CD4-positive, alpha-beta T cell treated with Interleukin-6 for 4 hours (primary cell): ENCODE measurements at regions not wholly inside any gene's neighbourhood (a gene's known extent, or its start where the extent isn't known, plus 50 kb on each side); places are given as distances from the start of the nearest gene placed in this dataset.

ENCODE experiments used
- DNase-seq: peaks from one replicate; pipeline ENCODE4 v3.0.0-alpha.2; 2020; ENCODE audit warnings: mixed read lengths

DNA sequence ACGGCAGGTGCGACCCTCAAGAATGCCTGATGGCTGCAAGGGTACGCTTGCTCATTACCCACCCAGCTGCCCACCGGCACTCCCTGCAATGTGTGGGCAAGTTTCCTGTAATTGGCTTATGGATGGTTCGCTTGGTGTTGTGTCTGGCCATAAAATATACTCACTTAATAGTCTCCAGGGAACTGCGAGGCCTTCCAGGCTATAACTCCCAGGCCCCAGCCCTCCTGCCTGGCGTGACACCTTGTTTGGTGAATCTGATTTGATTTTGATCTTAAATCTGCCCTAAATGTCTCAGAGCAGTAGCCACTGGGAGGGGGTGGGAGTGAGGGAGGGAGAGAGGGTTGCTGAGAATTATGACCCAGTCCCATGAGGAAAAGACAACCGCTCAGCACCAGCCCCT is 572.2 kb downstream of the BUD13 start:
- no peak for DNase-seq

DNA sequence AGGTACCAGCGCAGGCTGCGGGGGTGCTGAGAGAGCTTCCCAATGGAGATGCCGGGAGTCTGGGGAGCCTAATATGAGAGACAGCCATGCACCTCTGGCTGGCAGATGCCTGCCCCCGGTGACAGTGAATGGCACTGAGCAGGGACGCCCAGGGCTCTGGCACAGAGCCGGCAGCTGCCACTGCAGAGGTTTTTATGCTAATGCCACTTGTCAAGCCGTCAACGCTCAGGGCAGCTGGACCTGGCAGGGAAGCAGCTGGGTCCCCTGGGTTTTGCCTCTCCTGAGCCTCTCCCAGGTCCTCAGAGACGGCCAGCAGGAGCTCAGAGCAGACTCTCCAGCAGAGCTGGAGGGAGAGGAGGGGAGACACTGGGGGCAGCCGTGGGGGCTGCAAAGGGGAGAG is 573.6 kb downstream of the BUD13 start:
- no peak for DNase-seq

DNA sequence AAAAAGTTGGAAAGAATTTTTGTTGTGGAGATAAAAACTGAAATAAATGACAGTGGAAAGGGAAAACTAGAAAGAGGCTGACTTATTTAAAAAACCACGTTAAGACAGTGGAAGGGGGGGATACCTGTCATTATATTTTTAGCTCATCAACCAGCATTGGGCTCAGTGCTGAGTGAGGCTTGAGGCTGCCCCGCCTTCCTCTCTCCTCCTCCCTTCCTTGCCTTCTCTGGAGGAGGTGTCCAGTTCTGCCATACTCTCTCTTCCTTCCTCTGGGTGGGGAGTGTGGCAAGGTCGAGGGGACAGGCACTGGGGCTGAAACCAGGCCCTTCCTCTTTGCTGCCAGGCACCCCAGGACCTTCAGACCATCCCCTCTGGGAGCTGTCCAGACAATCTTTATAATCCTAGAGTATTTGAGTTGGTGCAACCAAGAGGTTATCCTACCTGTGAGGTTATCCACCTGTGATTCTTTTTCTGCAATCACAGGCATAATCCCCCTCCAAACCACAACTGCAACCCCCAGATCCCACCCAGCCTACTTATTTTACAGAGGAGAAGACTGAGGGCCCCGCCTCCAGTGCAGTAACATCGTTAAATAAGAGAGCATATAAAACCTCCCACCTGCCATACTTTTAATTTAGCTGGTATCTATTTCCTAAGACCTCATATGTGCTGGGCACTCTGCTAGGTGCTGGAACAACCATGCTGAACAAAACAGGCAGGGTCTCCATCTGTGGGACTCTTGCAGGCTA is 578.5 kb downstream of the BUD13 start:
- no peak for DNase-seq

DNA sequence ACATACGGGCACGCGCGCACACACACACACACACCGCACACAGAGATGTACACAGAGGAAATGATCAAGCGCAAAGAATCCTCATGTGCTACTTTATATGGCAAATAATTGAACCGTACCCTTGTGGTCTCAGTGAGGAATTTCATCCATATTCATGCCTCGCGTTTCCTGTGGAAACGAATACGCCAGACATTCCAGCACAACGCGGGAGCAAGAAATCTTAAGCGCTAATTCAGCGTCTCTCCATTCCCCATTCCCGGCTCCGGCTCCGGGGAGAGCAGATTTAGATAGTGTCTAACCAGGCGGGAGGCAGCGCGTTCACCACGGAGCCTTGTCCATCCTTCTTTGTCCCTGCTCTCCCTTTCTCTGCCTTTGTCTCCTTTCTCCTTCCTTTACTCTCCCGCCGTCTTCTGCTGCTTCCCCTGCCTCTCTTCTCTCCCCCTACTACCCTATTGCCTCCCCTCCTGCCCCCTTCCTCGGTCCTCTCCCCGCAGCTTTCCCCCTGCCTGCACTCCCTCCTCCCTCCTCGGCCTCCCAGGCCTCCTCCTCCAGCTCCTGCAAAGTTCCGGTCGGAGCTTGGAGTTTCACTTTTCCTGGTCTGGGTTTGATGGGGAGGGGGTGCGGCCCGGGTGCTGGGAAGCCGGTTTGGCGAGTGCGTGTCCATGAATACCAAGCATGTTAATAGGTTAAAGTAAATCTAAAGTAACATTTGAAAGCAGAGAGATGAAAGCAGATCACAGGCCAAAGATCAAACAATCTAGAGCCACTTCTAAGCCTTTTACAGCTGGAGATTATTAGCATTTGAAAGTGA is 579.3 kb downstream of the BUD13 start:
- no peak for DNase-seq

DNA sequence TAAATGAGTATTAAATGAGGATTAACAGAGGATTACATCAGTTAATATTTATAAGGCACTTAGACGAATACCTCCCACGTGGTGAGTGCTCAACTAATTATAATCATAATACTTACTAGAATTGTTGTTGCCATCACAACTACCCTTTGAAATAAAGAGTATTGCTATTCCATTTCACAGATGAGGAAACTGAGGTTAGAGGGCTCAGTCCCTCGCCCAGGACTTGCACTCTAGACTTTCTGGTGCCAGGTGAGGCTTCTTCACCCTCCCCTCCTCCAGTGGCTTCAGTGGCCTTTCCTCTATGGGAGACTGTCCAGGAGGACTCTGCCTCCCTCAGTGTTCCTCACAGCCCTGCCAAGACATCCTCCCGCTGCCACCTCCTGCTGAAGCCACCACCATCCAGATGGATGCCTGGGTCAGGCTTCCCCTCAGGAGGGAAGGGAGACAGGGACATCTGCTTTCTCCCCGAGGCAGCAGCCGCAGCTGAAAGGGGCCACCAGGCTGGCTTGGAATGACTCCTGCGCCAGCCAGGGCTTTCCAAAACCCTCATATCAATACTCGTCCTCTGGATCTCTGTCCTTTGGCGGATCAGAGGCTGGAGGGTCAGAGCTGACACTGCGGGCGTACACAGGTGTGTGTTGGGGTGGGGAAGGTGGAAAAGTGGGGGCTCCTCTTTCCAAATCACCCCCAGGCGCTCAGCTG is 580.1 kb downstream of the BUD13 start:
- DNase-seq = no peak

DNA sequence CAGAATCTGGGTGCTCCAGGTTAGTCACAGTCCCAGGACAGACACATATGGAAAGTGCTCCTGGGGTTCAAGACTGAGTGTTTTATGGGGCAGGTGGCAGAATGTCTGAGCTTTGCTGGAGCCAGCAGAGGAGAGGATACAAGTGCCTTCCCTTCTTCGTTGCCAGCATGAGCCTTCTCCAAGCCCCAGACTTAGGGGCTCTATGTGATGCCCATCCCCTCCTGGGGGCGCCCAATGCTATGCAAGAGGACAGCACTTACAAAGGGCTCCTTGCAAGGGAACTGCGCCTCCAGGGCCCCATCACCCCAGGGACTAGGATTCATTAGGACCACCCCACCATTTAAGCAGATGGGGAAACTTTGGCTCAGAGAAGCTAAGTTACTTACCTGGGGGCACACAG is 581.9 kb downstream of the BUD13 start:
- DNase-seq = no peak

DNA sequence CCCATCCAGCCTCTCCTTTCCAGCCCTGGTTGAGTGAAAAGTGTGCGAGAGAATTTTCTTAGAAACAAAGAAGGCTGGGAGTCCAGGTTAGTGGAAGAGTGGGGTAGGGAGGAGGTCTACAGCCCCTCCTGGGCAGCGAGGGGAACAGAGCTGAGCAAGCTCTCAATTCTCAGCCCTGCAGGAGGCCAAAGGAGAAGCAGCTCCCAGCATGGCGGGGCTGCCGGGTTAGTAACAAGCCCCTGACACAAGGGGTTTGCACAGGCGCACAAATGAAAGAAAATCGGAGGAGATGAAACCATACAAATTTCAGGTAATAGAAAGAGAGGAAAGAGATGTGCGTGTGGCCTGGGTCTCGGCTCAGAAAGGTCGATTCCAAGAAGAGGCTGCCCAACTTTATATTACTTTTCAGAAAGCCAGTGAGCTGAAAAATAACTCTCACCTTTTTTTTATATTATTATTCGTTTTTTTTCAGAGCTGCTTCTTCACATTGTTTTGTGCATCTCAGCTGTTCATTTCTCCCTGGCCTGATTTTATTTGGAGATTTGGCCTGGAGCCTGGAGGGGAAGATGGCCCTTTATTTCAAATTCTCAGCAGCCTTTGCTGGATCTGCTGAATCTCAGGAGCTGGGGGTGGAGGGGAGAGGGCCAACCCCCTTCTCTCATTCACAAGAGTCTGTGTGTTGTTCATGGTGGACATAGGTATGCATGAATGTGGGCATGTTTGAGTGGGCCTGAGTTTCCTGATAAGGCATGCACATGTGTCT is 583.2 kb downstream of the BUD13 start:
- DNase-seq = no peak

DNA sequence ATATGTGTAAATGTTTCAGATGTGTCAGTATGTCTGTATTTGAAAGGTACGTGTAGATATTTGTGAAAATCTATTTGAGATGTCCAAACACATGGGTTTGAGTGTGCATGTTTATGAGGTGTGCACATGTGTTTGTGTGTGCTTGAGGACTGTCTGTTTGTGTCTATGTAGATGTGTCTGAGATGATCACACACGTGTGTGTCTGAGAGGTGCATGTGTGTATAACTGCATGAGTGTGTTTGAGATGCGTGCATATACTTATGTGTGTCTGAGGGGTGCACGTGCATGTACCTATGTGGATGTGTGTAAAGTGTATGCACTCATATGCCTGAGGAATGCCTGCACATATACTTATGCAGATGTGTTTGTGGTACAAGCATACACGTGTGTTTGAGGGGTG is 584.4 kb downstream of the BUD13 start:
- DNase-seq = no peak

DNA sequence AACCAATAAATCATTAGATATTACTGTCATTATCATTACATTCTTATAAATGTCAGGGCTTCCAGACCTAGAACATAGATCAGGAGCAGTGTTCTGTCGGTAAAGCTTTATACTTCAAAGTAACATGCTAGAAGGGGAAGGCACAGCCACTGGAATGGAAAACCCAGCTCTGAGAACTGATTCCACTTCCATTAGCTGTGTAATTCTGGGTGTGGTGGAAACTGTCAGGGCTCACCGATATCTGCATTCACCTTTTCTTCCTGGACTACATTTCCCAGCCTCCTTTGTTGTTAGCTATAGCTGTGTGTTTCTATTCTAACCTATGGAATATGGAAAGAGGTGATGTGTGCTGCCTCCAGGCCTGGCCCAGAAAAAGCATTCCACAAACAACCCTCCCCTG is 585.8 kb downstream of the BUD13 start:
- no peak for DNase-seq

DNA sequence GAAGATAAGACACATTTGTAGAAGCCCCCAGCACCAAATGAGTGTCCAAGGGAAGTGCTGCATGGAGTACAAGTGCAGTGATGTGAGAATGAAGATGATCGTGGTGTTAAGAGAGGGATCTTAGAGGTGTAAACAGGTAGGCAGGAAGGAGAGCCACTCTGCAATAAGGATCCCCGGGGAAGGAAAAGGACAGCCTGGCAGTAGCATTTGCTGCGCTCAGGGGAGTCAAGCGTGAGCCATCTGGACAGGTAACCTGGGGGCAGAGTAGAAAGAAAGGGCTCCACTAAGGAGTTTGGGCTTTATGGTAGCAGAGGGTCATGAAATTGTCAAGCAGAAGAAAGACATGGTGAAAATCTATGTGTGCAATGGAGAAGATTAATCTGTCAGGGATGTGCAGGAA is 587.2 kb downstream of the BUD13 start:
- DNase-seq = no peak

DNA sequence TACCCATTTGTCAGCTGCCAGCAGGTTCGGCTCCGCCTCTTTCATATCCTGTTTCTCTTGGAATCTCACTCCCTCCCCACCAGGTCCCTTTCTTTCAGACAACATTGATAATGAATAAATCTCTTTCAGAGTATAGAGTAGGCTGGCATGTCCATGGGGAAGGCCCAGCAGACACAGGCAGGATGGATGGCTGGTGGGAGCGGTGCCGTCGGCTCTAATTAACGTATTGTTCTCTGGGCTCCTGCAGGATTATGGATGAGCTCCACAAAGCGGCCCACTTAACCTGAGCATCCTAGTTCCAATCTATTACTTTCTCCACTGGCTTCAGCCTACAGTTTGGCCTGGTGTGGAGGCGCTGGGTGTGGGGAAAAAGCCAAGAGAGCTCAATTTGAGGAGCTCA is 588.0 kb downstream of the BUD13 start:
- no peak for DNase-seq

DNA sequence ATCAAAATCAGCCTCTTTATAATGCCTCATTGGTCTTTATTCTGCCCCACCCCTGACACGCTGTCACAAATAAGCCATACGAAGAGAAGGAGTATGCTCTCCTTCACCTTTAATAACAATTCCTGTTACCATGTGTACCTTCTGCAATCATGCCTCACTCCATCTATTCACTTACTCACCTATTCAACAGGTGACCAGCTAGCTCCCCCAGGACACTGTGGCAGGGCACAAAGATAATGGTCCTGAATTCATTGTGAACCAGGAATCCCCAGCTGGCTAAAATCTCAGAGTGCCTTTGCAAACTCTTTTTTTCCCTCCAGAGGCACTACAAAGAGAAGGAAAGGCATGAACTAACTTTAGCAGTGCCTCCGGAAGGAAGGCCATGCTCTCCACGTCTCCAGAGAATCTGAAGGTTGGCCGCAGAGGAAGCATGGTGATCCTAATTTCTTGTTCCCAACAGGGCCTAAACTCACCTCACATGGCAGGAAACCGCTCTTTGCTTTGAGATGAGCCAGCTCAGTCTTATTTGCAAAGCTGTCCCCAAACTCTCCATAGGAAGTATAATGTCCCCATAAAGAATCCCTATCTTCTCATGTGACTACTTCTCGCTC is 590.3 kb downstream of the BUD13 start:
- DNase-seq = no peak

DNA sequence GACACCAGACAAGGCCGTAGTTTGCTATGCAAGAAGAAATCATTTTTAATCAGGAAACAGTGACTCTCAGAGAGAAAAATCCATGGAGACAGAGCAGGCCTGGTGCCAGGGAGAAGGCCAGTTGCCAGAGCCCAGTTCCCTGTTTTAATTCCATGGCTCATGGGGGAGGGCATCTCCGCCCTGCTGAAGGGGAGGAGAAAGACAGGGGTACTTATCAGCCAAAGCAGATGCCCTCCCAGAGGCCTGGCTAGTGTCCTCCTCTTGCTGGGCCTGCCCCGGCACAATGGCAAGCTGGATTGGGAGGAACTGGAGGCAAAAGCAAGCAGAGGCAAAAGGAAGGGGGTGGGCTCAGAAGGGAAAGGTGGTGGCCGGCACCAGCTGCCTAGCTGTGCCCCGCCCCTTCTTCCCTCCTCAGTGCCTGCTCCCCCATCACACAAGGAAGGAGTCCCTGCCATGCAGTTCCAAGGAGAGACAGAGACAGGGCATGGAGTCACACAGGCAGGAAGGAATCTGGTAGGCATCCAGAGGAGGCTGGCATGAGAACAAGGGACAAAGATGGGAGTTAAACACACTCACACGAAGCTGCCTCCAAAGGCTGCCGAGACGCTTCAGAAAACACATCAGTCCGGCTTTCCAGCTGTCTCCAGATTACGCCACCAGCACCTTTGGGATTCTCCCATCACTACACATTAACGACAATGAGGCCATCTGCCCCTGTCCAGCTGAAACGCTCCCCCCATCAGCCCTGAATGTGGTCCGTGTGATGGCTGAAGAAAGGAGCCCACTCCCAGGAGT is 591.8 kb downstream of the BUD13 start:
- DNase-seq = no peak

DNA sequence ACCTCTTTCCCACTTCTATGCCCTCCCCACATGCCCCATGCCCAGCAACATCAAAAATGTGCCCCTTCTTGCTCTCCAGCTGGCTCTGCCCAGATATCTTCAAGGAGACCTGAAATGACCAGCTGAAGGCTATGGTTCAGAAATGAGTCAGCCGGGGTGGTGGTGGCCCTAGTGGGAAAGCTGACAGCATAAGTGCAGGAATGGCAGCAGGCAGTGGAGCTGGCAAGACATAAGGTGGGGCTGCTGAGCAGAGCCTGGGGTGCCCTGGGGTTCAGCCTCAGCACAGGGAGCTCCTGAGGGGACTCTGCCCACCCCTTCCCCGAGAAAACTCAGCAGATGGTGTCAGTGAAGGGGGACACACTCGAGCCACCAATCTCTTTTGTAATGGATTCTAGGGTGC is 593.4 kb downstream of the BUD13 start:
- no peak for DNase-seq

DNA sequence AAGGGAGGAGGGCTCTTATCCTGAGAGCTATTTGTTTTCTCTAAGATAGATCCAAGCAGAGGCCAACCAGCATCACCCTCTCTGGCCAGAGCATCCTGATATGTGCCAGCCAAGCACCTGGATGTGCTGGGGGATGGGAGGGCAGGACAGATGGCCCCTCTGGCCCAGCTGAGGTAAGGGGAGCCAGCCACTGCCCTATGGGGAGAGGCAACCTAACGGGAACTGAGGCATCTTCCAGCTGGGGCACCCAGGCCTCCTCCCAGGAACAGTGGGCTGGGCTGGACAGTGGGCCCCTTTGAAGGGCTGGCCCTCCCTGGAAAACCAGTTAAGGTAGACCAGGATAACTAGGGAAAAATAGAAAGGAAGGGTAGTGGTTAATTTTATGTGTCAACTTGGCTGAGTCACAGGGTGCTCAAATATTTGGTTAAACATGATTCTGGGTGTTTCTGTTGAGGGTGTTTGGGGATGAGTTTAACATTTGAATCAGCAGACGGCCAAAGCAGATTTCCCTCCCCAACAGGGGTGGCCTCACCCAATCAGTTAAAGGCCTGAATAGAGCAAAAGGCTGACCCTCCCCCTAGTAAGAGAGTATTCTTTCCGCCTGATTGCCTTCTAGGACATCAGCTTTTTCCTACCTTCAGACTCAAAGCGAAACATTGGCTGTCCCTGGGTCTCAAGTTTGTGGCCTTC is 595.1 kb downstream of the BUD13 start:
- DNase-seq = no peak

DNA sequence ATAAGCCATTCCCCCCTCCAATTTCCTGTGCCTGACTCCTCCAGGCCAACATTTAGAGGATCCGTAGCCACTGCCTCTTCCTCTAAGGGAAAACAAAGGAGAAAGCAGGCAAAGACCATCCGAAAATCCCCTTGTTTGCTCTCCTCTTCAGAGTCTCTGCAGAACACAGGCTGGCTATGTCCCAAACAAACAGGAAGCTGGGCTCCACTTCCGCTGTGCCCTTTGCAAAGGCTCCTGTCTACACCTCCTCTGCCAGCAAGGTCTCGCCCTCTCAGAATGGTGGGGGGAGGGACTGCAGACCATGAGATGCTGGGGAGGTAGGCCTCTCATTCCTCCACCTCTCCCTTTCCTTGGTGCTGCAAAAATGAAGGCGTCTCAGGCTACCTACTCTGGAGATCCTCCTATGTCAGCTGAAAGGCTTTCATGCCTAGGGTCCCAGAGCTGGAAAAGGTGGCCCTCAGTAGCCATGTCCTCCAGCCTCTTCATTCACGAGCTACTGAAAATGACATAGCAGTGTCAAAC is 596.2 kb downstream of the BUD13 start:
- no peak for DNase-seq

DNA sequence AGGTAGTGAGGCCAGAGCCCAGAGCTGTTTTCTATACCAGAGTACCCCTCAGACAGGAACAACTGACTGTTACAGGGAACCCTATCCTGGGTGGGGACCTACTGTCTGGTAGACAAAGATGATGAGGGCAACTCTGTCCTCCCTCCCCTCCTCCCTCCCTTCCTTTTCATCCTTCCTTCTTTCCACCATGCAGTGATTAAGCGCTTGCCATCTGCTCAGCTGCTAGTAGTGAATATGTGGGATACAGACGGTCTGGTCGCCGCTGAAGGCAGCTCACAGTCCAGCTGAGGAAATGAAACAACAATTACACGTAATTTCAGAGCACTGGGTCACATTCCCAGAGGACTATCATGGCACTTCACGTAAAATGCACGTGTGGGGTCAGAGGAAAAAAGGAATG is 597.1 kb downstream of the BUD13 start:
- DNase-seq = no peak

DNA sequence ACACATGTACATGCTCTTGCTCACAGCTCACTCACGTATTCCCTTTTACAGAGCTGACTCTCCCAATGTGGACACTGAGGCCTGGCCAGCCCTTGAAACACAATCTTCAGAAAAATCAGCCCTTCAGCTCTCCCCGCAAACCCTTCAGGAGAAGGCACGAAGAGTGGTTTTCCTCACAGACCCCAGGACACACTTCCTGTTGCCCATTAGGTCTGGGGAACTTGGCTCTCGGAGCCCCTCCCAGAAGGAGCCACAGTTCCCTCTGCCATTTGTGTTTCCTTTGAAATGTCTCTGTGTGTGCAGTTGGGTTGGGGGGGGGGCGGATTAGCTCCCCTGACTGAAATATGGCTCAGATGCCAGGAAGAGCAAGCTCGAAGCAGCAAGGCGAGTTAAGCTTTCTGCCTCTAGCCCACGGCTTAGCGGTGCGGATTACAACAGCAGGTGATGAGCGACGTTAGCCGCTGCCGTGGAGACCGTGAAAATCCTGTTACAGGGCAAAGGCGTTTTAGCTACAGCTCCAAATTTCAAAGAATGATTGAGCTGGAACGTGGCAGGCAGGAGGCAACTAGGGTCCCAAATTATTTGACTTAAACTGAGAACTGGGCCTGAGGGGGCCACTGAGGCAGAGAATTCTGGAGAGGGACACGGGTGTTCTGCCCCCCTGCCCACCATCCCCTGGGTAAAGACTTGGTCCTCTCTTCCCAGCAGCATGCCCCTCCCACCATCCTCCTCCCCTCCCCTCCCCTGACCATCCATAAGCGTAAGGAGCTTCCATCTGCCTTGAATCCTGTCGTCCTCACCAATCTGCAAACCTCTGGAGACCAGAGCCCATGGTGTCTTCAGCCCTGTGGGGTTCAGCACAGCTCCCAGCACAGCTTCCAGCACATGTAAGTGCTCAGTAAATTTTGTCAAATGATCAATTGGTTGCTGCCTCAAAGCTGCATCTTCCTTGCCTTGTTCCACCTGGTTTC is 598.6 kb downstream of the BUD13 start:
- DNase-seq = no peak

DNA sequence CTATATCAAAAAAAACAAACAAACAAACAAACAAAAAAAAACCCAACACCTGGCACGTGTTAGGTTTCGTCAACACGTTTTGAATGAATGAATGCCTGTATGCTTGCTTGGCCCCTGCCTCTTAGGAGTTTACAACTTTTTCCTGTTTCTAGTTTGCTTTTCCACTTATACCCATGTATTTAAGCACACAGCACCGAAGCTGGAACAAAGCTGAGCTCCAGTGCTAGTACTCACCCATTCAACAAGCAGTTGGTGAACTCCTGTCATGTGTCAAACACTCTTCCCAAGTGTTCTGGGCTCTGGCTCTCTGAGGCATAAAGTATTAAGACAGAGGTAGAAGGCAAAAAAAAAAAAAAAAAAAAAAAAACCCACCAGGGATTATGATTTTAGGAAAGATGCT is 599.3 kb downstream of the BUD13 start:
- DNase-seq = no peak

DNA sequence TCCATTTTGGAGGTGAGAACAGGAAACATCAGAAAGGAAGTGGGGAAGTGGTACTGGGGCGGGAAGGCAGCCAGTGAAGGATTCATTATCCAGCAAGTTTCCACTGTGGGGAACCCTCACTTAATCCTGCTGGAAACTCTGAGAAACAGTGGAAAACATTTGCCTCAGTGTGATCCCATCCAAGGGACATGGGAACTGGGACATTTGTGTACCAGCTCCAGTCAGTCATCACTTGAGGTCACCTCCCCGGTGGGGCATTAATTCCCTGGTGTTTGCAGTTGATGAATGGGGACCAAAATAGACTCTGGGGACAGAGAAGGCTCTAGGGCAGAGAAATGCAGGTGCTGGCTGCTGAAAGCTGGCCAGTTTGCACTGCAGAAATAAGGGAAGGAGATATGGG is 599.9 kb downstream of the BUD13 start:
- DNase-seq = no peak
